GM12878 (cell line): ENCODE measurements at regions not wholly inside any gene's neighbourhood (a gene's known extent, or its start where the extent isn't known, plus 50 kb on each side); places are given as distances from the start of the nearest gene placed in this dataset.

Experiments
- ATAC-seq: fragments of 200-7000 bp; cut with Tn5 transposase; 3 replicates; pipeline ENCODE4 v1.9.1; 2020; ENCODE audit warnings: mild to moderate bottlenecking, moderate library complexity
- BruUV-seq: library from RNA; stranded (reverse); fragments of 400-500 nt; replicated peaks from 2 replicates; lab custom pipeline; 2021; lab: Mats Ljungman, UMichigan
- CTCF ChIA-PET: fragments of 300-600 bp; sonication (Branson Sonifier 250); formaldehyde crosslinking; extraction: SDS; loops from one replicate; lab custom pipeline; 2021; ENCODE audit warnings: inconsistent platforms; lab: Yijun Ruan, JAX
- POLR2A ChIA-PET: fragments of 350-600 bp; formaldehyde crosslinking; extraction: SDS; loops from one replicate; lab custom pipeline; 2021; ENCODE audit warnings: inconsistent platforms; lab: Charles Lee
- RAD21 ChIA-PET: fragments of 300-600 bp; sonication (Branson Sonifier 250); formaldehyde crosslinking; loops from one replicate; lab custom pipeline; 2023; ENCODE audit warnings: antibody characterized with exemption; ENCODE audit not compliant: unreplicated experiment; lab: Charles Lee
- SMC1A ChIA-PET: fragments of 300-600 bp; sonication (Branson Sonifier 250); formaldehyde crosslinking; loops from one replicate; lab custom pipeline; 2023; ENCODE audit not compliant: unreplicated experiment, uncharacterized antibody; lab: Charles Lee
- DNase-seq: peaks from one replicate; pipeline ENCODE4 v3.0.0-alpha.2; 2011; ENCODE audit warnings: low read depth, low spot score
- FAIRE-seq: peaks from 3 replicates; lab custom pipeline; 2011; peaks lifted over from hg19 to GRCh38; lab: Jason Lieb, UNC
- H2AFZ ChIP-seq: 2 replicates; pipeline ENCODE4 v1.6.0; 2011; ENCODE audit warnings: low read depth, low read length, control low read depth; ENCODE audit not compliant: control insufficient read depth
- H3K27ac ChIP-seq: 2 replicates; pipeline ENCODE4 v1.5.1; 2011; ENCODE audit warnings: control low read depth; ENCODE audit not compliant: control insufficient read depth, insufficient read depth
- H3K27me3 ChIP-seq, 2 experiments: replicated peaks in 1 of 2; 2 replicates each; pipeline versions ENCODE4 v1.6.0 to v1.6.1; 2011; ENCODE audit warnings: low read length in 1 of 2; ENCODE audit not compliant: control insufficient read depth in 2 of 2, insufficient read depth in 2 of 2
- H3K36me3 ChIP-seq, 2 experiments: 2 replicates each; pipeline ENCODE4 v1.5.1; 2011; ENCODE audit warnings: low read length in 1 of 2; ENCODE audit not compliant: control insufficient read depth in 2 of 2, insufficient read depth in 2 of 2
- H3K4me1 ChIP-seq: 2 replicates; pipeline ENCODE4 v1.6.1; 2011; ENCODE audit warnings: mild to moderate bottlenecking, low read length, moderate library complexity, mixed read lengths; ENCODE audit not compliant: control insufficient read depth, insufficient read depth
- H3K4me2 ChIP-seq: 2 replicates; pipeline ENCODE4 v1.6.0; 2011; ENCODE audit warnings: control low read depth; ENCODE audit not compliant: control insufficient read depth, insufficient read depth
- H3K4me3 ChIP-seq: fragments of 200-600 bp; sonication (generic); 2 replicates; pipeline ENCODE4 v1.5.1; 2016
- H3K79me2 ChIP-seq: 2 replicates; pipeline ENCODE4 v1.6.0; 2011; ENCODE audit warnings: low read length; ENCODE audit not compliant: control insufficient read depth, insufficient read depth
- H3K9ac ChIP-seq: 2 replicates; pipeline ENCODE4 v1.8.0; 2011; ENCODE audit warnings: low read length, control low read depth, mixed read lengths; ENCODE audit not compliant: control insufficient read depth, insufficient read depth
- H3K9me3 ChIP-seq: replicated peaks from 3 replicates; pipeline ENCODE4 v1.5.1; 2011; ENCODE audit warnings: mild to moderate bottlenecking, low read length; ENCODE audit not compliant: control insufficient read depth, insufficient read depth
- H4K20me1 ChIP-seq: 2 replicates; pipeline ENCODE4 v1.6.0; 2011; ENCODE audit not compliant: control insufficient read depth, insufficient read depth
- EGR1 ChIP-seq, 2 experiments: IDR thresholded peaks; 1 replicate in 1 of 2; 2 replicates in 1 of 2; pipeline ENCODE4 v1.6.1; 2011 to 2012; ENCODE audit warnings: low read depth in 2 of 2, low read length in 2 of 2, borderline replicate concordance in 1 of 2, mild to moderate bottlenecking in 1 of 2, moderate library complexity in 1 of 2
- EZH2 ChIP-seq: IDR thresholded peaks from 2 replicates; pipeline ENCODE4 v1.6.1; 2012; ENCODE audit warnings: low read depth, mild to moderate bottlenecking, control low read depth, inconsistent platforms, low read length, borderline replicate concordance; ENCODE audit not compliant: control insufficient read depth
- JUND ChIP-seq: IDR thresholded peaks from 2 replicates; pipeline ENCODE4 v1.6.1; 2012; ENCODE audit warnings: low read depth, mild to moderate bottlenecking, low read length, improper control_type of control experiment, moderate library complexity
- NR2F1 ChIP-seq: fragments of 450-650 bp; conservative IDR thresholded peaks from 2 replicates; pipeline ENCODE4 v1.6.1; 2017; ENCODE audit warnings: mild to moderate bottlenecking
- SREBF1 ChIP-seq: IDR thresholded peaks from 2 replicates; pipeline ENCODE4 v1.6.1; 2012; ENCODE audit warnings: mild to moderate bottlenecking, low read length
- STAT3 ChIP-seq: IDR thresholded peaks from 2 replicates; pipeline ENCODE4 v1.6.1; 2011; ENCODE audit warnings: low read depth, low read length, improper control_type of control experiment
- WGBS: methylation state at CpG from one replicate; pipeline ENCODE4 v1.1.6; 2016; ENCODE audit warnings: low lambda C conversion rate; ENCODE audit not compliant: insufficient replicate concordance, insufficient coverage; ENCODE audit errors: missing lambda C conversion rate; 5-methylcytosine and 5-hydroxymethylcytosine counted together
- in situ Hi-C: fragments of 300-500 bp; cut with MboI; formaldehyde crosslinking; loops from 9 replicates; pipeline ENCODE4 v1.14.3; 2018; ENCODE audit warnings: mixed read lengths
- intact Hi-C: fragments of 100-400 bp; cut with micrococcal nuclease; formaldehyde crosslinking; loops from one replicate; pipeline ENCODE4 v1.14.2; 2022; ENCODE audit not compliant: unreplicated experiment
- TF ChIP-seq, protein P1 (sequence below): IDR thresholded peaks from 2 replicates; pipeline ENCODE4 v1.6.1; 2011; ENCODE audit warnings: low read depth, mild to moderate bottlenecking, low read length, moderate library complexity, borderline replicate concordance; ENCODE audit errors: extremely low read depth
- TF ChIP-seq, protein P2 (sequence below): IDR thresholded peaks from 2 replicates; pipeline ENCODE4 v1.6.1; 2011; ENCODE audit warnings: mild to moderate bottlenecking, low read depth, low read length, moderate library complexity; ENCODE audit not compliant: insufficient replicate concordance
- TF ChIP-seq, protein P3 (sequence below): fragments of 450-650 bp; IDR thresholded peaks from 2 replicates; pipeline ENCODE4 v1.6.1; 2014; ENCODE audit warnings: mild to moderate bottlenecking

DNA sequence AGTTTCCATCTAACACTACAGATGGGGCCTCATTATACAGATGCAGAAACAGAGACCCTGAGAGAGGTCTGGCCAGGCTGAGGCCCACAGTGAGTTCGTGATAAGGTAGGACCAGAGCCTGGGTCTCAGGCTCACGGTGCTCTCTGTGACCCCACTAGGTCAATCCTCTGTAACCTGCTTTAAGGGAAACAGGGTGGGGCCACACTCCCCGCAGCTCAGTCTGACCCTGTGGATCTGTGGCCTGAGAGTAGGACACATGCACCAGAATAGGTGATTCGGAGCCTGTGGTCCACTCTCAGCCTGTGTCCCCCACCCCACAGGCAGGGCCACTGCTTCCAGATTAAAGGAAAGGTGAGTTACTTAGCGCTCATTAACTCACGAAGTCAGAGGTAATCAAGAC is 137.8 kb upstream of the FAM20C start:
- TF ChIP-seq EZH2, result no peak
- TF ChIP-seq, protein P1, sequence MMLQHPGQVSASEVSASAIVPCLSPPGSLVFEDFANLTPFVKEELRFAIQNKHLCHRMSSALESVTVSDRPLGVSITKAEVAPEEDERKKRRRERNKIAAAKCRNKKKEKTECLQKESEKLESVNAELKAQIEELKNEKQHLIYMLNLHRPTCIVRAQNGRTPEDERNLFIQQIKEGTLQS, result no peak
- TF ChIP-seq EGR1 (IDR thresholded peaks at IDR 0.05; ENCODE audit: borderline replicate concordance in 1 of 2, low read depth in 2 of 2, low read length in 2 of 2), result no peak
- TF ChIP-seq, protein P2, sequence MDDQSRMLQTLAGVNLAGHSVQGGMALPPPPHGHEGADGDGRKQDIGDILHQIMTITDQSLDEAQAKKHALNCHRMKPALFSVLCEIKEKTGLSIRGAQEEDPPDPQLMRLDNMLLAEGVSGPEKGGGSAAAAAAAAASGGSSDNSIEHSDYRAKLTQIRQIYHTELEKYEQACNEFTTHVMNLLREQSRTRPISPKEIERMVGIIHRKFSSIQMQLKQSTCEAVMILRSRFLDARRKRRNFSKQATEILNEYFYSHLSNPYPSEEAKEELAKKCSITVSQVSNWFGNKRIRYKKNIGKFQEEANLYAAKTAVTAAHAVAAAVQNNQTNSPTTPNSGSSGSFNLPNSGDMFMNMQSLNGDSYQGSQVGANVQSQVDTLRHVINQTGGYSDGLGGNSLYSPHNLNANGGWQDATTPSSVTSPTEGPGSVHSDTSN, result no peak
- no peak for TF ChIP-seq STAT3
- no peak for TF ChIP-seq NR2F1
- TF ChIP-seq JUND, result no peak
- TF ChIP-seq SREBF1, result no peak
- TF ChIP-seq, protein P3, sequence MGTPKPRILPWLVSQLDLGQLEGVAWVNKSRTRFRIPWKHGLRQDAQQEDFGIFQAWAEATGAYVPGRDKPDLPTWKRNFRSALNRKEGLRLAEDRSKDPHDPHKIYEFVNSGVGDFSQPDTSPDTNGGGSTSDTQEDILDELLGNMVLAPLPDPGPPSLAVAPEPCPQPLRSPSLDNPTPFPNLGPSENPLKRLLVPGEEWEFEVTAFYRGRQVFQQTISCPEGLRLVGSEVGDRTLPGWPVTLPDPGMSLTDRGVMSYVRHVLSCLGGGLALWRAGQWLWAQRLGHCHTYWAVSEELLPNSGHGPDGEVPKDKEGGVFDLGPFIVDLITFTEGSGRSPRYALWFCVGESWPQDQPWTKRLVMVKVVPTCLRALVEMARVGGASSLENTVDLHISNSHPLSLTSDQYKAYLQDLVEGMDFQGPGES, result no peak
- no peak for DNase-seq
- no peaks in the 10 kb centered on the region for H3K4me1 ChIP-seq
- no peak for ATAC-seq
- ChIA-PET RAD21 (no interaction called here), POLR2A (no interaction called here), SMC1A (no interaction called here), CTCF (no interaction called here)
- H3K9ac ChIP-seq, result no peak overlapping the region
- in situ Hi-C loops, result no loop called here
- no peak overlapping the region for H2AFZ ChIP-seq
- no peak overlapping the region for H3K4me2 ChIP-seq
- 23% methylated on average over 6 of the region's 6 CpGs for WGBS
- no peaks in the 10 kb centered on the region for H3K79me2 ChIP-seq
- no peak overlapping the region for H3K4me3 ChIP-seq
- H3K9me3 ChIP-seq, result no peaks in the 10 kb centered on the region
- H3K27me3 ChIP-seq, result no peaks in the 10 kb centered on the region
- FAIRE-seq, result no peak
- no peaks in the 10 kb centered on the region for H4K20me1 ChIP-seq
- intact Hi-C loops, result no loop called here
- no peak overlapping the region for H3K27ac ChIP-seq
- BruUV-seq, result no TSS peak
- H3K36me3 ChIP-seq, result no peaks in the 10 kb centered on the region
